Ascending aorta (tissue), 2 donors: ENCODE measurements at regions not wholly inside any gene's neighbourhood (a gene's known extent, or its start where the extent isn't known, plus 50 kb on each side); places are given as distances from the start of the nearest gene placed in this dataset.

Experiments used
- DNase-seq, 2 donors: peaks; one replicate each; pipeline ENCODE4 v3.0.0-alpha.2; 2019; ENCODE audit warnings: low spot score in 2 of 2
- H3K27ac ChIP-seq, 2 donors: fragments of 200-600 bp; sonication (generic); one replicate each; pipeline ENCODE4 v1.5.1; 2016 to 2017; ENCODE audit warnings: mild to moderate bottlenecking in 1 of 2
- H3K27me3 ChIP-seq: fragments of 200-600 bp; sonication (generic); one replicate; pipeline ENCODE4 v1.5.1; 2017
- H3K36me3 ChIP-seq, 2 donors: fragments of 200-600 bp; sonication (generic); one replicate each; pipeline ENCODE4 v1.5.1; 2016
- H3K4me1 ChIP-seq, 2 donors: fragments of 200-600 bp; sonication (generic); one replicate each; pipeline ENCODE4 v1.5.1; 2016 to 2017; ENCODE audit warnings: mild to moderate bottlenecking in 1 of 2
- H3K4me3 ChIP-seq, 2 donors: fragments of 200-600 bp; sonication (generic); one replicate each; pipeline ENCODE4 v1.5.1; 2016 to 2017; ENCODE audit warnings: mild to moderate bottlenecking in 1 of 2
- H3K9me3 ChIP-seq, 2 donors: fragments of 200-600 bp; sonication (generic); one replicate each; pipeline ENCODE4 v1.5.1; 2016
- intact Hi-C: fragments of 100-400 bp; cut with DNase I; formaldehyde crosslinking; loops from one replicate; pipeline ENCODE4 v1.15.1; 2023
- TF ChIP-seq, protein P1 (sequence below), 3 experiments: fragments of 200-600 bp in 2 of 3; fragments of 450-650 bp in 1 of 3; sonication (generic) in 2 of 3; IDR thresholded peaks; one replicate each; pipeline ENCODE4 v1.5.1; 2016 to 2019; ENCODE audit warnings: antibody characterized with exemption in 3 of 3, mild to moderate bottlenecking in 1 of 3, moderate library complexity in 1 of 3

DNA sequence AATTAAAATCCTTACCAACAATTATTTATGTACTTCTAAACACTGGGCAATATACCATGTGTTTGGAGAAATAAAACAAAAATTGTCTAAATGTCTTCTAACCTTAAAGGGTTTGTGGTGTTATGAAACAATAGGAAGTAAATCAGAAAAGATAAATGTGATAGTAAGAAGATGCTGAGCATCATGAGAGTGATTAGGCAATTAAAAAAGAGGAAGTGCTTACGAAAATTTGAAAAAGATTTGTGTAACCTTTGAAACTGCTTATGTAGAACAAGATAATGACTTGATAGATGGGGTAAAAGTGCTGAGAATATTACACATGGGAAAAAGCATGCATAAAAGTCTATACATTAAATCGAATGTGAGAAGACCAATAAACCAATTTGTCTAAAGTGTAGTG, 573.4 kb upstream of the CNTNAP2 start:
- DNase-seq: no peak
- H3K36me3 ChIP-seq: no peaks in the 10 kb centered on the region
- no peaks in the 10 kb centered on the region for H3K27me3 ChIP-seq
- TF ChIP-seq, protein P1, sequence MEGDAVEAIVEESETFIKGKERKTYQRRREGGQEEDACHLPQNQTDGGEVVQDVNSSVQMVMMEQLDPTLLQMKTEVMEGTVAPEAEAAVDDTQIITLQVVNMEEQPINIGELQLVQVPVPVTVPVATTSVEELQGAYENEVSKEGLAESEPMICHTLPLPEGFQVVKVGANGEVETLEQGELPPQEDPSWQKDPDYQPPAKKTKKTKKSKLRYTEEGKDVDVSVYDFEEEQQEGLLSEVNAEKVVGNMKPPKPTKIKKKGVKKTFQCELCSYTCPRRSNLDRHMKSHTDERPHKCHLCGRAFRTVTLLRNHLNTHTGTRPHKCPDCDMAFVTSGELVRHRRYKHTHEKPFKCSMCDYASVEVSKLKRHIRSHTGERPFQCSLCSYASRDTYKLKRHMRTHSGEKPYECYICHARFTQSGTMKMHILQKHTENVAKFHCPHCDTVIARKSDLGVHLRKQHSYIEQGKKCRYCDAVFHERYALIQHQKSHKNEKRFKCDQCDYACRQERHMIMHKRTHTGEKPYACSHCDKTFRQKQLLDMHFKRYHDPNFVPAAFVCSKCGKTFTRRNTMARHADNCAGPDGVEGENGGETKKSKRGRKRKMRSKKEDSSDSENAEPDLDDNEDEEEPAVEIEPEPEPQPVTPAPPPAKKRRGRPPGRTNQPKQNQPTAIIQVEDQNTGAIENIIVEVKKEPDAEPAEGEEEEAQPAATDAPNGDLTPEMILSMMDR (IDR thresholded peaks at IDR 0.05): no peak
- no peak overlapping the region for H3K4me3 ChIP-seq
- no peak overlapping the region for H3K27ac ChIP-seq
- intact Hi-C loops: no loop called here
- H3K4me1 ChIP-seq: no peaks in the 10 kb centered on the region
- H3K9me3 ChIP-seq: no peaks in the 10 kb centered on the region

GRCh38 chr7:145539910-145540309, 576.7 kb upstream of the CNTNAP2 start:
- Histone ChIP-seq H3K36me3 (no peaks in the 10 kb centered on the region), H3K27me3 (no peaks in the 10 kb centered on the region), H3K4me3 (no peak overlapping the region), H3K9me3 (no peaks in the 10 kb centered on the region), H3K27ac (no peak overlapping the region), H3K4me1 (no peaks in the 10 kb centered on the region)
- no peak for DNase-seq
- TF ChIP-seq, protein P1 (IDR thresholded peaks at IDR 0.05): no peak
- intact Hi-C loops: no loop called here

DNA sequence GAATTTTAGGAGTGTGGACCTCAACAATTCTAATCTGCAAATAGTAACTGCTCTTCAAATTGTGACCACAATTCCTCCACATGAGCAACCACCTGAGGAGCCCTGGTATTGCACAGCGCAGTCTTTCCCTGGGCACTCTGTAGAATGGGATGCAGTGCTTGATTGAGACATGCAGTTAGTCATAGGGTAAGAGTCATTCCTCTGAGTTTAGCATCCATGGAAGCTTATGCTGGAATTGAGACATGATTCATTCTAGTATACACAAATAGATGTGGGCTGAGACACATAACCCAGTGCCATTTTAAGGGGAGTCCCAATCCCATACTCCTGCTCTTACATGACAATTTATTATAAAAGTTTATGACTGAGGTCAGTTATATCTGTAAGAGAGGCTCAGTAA, 582.3 kb upstream of the CNTNAP2 start:
- no peak for DNase-seq
- TF ChIP-seq, protein P1 (IDR thresholded peaks at IDR 0.05): no peak
- no peaks in the 10 kb centered on the region for H3K36me3 ChIP-seq
- no peaks in the 10 kb centered on the region for H3K27me3 ChIP-seq
- H3K4me3 ChIP-seq: no peak overlapping the region
- intact Hi-C loops: no loop called here
- no peak overlapping the region for H3K27ac ChIP-seq
- H3K9me3 ChIP-seq: no peaks in the 10 kb centered on the region
- no peaks in the 10 kb centered on the region for H3K4me1 ChIP-seq

GRCh38 chr7:145520284-145520683, 596.3 kb upstream of the CNTNAP2 start:
- Histone ChIP-seq H3K4me1 (no peaks in the 10 kb centered on the region), H3K27me3 (no peaks in the 10 kb centered on the region), H3K9me3 (no peaks in the 10 kb centered on the region), H3K36me3 (no peaks in the 10 kb centered on the region), H3K4me3 (no peak overlapping the region), H3K27ac (no peak overlapping the region)
- TF ChIP-seq, protein P1 (IDR thresholded peaks at IDR 0.05): no peak
- intact Hi-C loops: no loop called here
- no peak for DNase-seq

GRCh38 chr7:145511004-145511403, 605.6 kb upstream of the CNTNAP2 start:
- DNase-seq: no peak
- TF ChIP-seq, protein P1 (IDR thresholded peaks at IDR 0.05): no peak

GRCh38 chr7:145497911-145498525, 618.6 kb upstream of the CNTNAP2 start:
- intact Hi-C loops: no loop called here
- H3K9me3 ChIP-seq: no peaks in the 10 kb centered on the region
- TF ChIP-seq, protein P1 (IDR thresholded peaks at IDR 0.05): no peak
- H3K27me3 ChIP-seq: no peaks in the 10 kb centered on the region
- no peak overlapping the region for H3K4me3 ChIP-seq
- H3K4me1 ChIP-seq: no peaks in the 10 kb centered on the region
- DNase-seq: no peak
- no peaks in the 10 kb centered on the region for H3K36me3 ChIP-seq
- no peak overlapping the region for H3K27ac ChIP-seq

More at GRCh38 chr7:145511004-145511403, 605.6 kb upstream of the CNTNAP2 start:
- Histone ChIP-seq H3K4me3 (no peak overlapping the region), H3K9me3 (no peaks in the 10 kb centered on the region), H3K27me3 (no peaks in the 10 kb centered on the region), H3K36me3 (no peaks in the 10 kb centered on the region), H3K27ac (no peak overlapping the region), H3K4me1 (no peaks in the 10 kb centered on the region)
- intact Hi-C loops: no loop called here
